Lower leg skin (tissue), 4 donors: ENCODE measurements at regions not wholly inside any gene's neighbourhood (a gene's known extent, or its start where the extent isn't known, plus 50 kb on each side); places are given as distances from the start of the nearest gene placed in this dataset.

Source experiments
- DNase-seq, 2 donors: peaks; one replicate each; pipeline ENCODE4 v3.0.0-alpha.2; 2019; ENCODE audit warnings: low spot score in 2 of 2
- H3K4me3 ChIP-seq: fragments of 200-600 bp; sonication (generic); 2 replicates; pipeline ENCODE4 v1.5.1; 2017; ENCODE audit warnings: mild to moderate bottlenecking, low read depth; ENCODE audit not compliant: poor library complexity, severe bottlenecking
- POLR2A ChIP-seq, 2 donors: fragments of 450-650 bp; IDR thresholded peaks; one replicate each; pipeline ENCODE4 v1.6.1; 2016 to 2017; ENCODE audit warnings: antibody characterized with exemption in 2 of 2, mild to moderate bottlenecking in 1 of 2, moderate library complexity in 1 of 2
- WGBS, 2 donors: methylation state at CpG; one replicate each; pipeline ENCODE4 v1.1.5; 2018; 5-methylcytosine and 5-hydroxymethylcytosine counted together
- intact Hi-C: fragments of 100-400 bp; cut with DNase I; formaldehyde crosslinking; loops from one replicate; pipeline ENCODE4 v1.15.0; 2023; ENCODE audit warnings: low total_unique reads
- TF ChIP-seq, protein P1 (sequence below), 3 donors: fragments of 450-650 bp; IDR thresholded peaks; one replicate each; pipeline ENCODE4 v1.5.1; 2016; ENCODE audit warnings: antibody characterized with exemption in 3 of 3, mild to moderate bottlenecking in 3 of 3, moderate library complexity in 2 of 3

DNA sequence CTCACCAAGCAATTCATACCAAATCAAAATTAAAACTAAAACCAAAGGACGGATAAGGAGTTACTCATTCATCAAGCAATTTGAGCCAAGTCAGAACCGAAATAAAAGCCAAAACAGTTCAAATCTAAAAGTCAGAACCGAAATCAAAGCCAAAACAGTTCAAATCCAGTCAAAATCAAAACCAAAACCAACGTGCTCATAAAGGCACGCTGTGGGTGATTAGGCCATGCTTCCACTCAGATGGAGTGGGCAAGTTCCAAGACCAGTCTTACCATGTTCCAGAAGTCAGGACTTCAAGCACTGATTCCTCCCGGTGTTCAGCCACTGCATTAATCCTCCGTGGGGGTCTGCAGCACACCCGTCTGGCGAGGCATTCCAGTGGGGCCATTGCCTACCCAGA, 409.3 kb downstream of the TGFB2 start:
- 83 to 85% methylated on average over 9 of the region's 9 CpGs for WGBS, 2 donors
- TF ChIP-seq, protein P1, sequence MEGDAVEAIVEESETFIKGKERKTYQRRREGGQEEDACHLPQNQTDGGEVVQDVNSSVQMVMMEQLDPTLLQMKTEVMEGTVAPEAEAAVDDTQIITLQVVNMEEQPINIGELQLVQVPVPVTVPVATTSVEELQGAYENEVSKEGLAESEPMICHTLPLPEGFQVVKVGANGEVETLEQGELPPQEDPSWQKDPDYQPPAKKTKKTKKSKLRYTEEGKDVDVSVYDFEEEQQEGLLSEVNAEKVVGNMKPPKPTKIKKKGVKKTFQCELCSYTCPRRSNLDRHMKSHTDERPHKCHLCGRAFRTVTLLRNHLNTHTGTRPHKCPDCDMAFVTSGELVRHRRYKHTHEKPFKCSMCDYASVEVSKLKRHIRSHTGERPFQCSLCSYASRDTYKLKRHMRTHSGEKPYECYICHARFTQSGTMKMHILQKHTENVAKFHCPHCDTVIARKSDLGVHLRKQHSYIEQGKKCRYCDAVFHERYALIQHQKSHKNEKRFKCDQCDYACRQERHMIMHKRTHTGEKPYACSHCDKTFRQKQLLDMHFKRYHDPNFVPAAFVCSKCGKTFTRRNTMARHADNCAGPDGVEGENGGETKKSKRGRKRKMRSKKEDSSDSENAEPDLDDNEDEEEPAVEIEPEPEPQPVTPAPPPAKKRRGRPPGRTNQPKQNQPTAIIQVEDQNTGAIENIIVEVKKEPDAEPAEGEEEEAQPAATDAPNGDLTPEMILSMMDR (IDR thresholded peaks at IDR 0.05): no peak
- no peak for TF ChIP-seq POLR2A (IDR thresholded peaks at IDR 0.05)
- intact Hi-C loops: no loop called here
- no peak for DNase-seq
- no peak overlapping the region for H3K4me3 ChIP-seq

DNA sequence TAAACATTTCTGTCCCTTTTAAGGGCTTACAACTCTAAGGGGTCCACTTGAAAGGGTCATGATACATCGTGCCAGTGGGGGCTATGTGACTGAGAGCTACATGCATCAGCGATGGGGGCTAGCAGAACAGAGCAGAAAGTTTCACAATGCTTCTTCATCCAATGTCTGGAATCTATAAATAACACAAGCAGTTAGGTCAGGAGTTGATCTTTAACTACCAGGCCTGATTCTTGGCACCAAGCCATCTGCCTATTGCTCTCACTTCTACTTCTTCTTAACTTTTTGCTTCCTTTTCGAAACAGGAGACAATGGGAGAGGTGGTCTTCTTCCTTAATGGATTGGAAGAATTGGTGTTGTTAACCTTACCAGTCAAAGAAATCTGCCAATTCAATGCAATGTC, 410.0 kb downstream of the TGFB2 start:
- intact Hi-C loops: no loop called here
- H3K4me3 ChIP-seq: no peak overlapping the region
- no peak for TF ChIP-seq POLR2A (IDR thresholded peaks at IDR 0.05)
- TF ChIP-seq, protein P1 (IDR thresholded peaks at IDR 0.05): no peak
- DNase-seq: no peak
- WGBS, 2 donors: 87 to 94% methylated on average over 3 of the region's 3 CpGs

DNA sequence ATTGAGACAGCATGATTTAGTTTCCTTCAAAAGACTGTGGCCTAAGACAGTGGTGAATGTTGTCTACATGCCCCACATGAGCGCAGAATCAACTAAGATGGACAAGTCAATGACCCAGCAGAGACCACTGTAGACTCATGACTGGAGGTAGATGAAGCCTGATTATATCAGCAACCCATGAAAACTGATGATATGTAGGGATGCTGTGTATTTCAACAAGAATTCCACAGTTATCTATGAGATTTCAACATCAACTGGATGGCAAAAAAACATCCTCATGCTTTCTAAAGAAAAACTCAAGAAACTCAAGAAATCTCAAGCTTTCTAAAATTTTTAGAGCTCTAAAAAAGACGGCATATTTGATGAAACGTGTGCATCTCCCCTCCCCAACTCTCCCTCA, 413.9 kb upstream of the LYPLAL1 start:
- DNase-seq: no peak
- no peak overlapping the region for H3K4me3 ChIP-seq
- 92 to 94% methylated on average over 3 of the region's 3 CpGs for WGBS, 2 donors
- TF ChIP-seq POLR2A (IDR thresholded peaks at IDR 0.05): no peak
- TF ChIP-seq, protein P1 (IDR thresholded peaks at IDR 0.05): no peak
- intact Hi-C loops: no loop called here

DNA sequence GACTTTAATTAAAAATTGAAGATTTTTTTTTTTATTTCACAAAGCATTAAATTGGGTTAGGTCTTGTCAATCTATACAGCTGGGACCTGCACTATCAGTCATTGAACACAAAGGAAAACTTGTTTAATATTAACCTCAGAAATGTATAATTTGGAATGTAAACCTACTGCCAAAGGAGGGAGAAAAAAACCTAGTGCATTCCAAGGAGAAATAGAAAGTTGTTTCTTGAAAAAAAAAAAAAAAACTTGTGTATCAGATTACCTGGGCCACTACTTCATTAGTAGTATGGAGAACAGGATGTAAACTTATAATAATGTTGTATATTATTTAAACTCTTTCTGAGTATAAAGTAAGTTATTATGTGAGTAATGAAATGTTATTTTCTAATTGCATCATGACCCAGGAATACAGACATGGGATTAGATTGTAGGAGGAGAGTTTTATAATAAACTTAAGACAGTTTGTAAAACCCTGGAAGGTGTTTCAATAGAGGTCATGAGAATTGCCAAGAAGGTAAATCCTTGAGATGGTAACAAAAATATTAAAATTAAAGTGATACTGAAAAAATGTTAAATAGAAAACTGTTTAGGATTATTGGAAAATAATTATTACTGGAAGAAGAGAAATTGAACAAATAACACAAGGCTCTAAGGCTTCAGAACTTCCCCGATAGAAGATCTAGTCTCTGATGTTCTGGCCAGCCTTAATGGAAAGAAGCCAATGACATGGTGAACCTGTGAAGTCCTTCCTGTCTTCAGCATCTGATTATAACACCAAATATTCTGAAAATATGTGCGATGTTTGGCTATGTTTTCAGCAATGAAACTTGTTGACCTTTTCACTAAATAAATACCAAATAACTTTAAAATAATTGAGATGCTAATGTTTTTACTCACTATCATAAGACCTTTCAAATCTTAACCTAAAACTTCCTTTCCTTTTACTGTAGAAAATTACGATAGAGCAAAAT, 412.8 kb upstream of the LYPLAL1 start:
- DNase-seq: no peak
- intact Hi-C loops: no loop called here
- whole genome bisulfite sequencing, 2 donors: 79 to 83% methylated on average over 3 of the region's 3 CpGs
- TF ChIP-seq POLR2A (IDR thresholded peaks at IDR 0.05): no peak
- TF ChIP-seq, protein P1 (IDR thresholded peaks at IDR 0.05): no peak
- no peak overlapping the region for H3K4me3 ChIP-seq

DNA sequence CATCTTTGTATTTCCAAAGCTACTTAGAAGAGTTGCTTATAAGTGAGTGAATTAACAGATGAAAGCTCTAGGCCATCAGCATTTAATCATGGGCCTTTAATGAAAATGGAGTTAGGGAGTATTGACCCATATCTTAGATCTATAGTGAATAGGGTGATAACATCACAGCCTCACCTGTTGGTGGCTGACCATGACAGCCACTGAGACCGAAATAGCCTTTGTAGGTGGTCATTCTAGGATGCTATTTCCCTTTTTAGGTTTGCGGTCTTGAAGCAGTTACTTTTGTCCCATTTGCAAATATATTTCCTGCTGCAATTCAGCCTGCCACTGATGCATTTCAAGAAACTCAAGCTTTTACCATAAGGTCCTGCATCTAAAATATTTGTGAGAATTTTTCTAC, 410.1 kb upstream of the LYPLAL1 start:
- TF ChIP-seq, protein P1 (IDR thresholded peaks at IDR 0.05): no peak
- TF ChIP-seq POLR2A (IDR thresholded peaks at IDR 0.05): no peak
- 90 to 97% methylated on average over 2 of the region's 2 CpGs for WGBS, 2 donors
- DNase-seq: no peak
- intact Hi-C loops: no loop called here
- H3K4me3 ChIP-seq: no peak overlapping the region
